GM21423 (cell line): ENCODE measurements at regions not wholly inside any gene's neighbourhood (a gene's known extent, or its start where the extent isn't known, plus 50 kb on each side); places are given as distances from the start of the nearest gene placed in this dataset.

Experiments
- ATAC-seq: cut with Tn5 transposase; IDR thresholded peaks from one replicate; pipeline ENCODE4 v1.9.1; 2021; ENCODE audit warnings: mild to moderate bottlenecking, moderate library complexity; ENCODE audit not compliant: unreplicated experiment

DNA sequence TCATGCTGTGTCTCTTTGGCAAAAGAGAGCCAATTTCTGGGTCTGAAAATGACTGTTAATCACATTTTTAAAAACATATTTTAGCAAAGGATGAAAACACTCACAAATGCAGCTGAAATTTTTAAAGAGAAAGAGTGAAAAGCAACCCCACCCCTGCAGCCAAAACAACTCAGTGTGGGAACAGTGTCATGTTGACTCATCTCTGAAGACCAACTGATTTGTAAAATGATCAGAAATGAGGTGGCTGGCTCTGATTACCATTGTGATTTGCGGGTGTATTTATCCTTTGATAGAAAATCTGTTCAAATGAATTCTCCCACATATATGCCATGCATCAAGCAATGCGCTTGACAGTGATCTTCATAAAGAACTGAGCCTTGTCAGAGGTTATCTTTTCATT is 287.0 kb upstream of the ESRRG start:
- no peak for ATAC-seq

DNA sequence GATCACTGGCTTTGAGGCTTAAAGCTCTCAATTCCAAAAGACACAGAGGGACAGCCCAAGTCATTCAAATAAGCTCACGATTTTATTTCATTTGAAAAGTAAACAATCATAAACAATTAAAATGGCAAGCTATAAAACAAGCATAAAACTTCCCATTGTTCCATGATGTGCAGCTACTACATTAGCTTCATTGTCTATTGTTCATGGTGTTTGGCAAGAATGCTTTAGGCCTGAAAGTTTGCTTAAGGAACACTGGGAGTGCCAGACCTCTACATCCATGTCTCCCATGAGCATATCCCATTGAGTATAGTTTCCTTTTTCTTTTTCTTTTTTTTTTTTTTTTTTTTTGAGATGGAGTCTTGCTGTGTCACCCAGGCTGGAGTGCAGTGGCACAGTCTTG is 286.1 kb upstream of the ESRRG start:
- no peak for ATAC-seq

DNA sequence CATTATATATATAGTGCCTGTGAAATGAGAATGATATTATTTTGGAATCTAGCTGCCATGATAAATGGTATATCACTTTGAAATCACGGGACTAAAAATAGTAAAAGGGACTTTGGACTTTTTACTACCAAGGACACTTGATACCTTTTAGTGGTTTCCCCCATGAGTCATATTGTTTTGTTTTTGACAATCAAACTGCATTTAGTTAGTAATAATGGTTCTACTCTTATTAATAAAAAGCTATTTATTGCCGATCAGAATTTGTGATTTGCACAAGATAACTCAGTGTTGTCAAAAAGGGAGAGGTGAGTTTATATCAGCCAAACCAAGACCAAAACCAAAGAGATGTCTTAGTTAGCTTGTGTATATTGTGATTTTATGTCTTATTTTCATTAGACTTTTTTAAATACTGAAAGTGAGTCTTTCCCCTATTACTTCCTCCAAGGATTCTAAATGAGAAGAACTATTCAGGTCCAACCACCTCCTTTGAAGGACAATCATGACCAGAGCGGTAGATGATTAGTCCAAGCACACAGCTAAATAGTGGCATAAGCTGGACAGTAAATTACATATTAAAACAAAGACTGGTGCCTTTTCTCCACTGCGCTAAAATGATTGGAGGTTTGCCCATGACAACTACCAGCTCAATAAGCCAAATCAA is 281.7 kb upstream of the ESRRG start:
- ATAC-seq: no peak

DNA sequence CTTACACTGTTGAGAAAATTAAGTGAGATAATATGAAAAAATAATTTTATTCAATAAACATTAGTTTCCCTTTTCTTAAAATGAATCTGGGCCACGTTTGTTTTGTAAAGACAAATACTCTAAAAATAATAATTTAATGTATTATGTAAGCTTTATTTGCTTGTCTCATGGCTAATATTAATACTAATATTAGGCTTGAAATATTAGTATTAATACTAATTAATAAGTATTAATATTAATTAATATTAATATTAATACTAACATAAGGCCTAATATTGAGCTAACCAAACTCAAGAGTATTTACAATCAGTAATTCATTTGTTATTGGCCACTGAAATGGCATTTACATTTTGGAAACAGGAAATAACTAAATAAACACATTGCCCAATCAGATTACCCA is 280.1 kb upstream of the ESRRG start:
- ATAC-seq: no peak

DNA sequence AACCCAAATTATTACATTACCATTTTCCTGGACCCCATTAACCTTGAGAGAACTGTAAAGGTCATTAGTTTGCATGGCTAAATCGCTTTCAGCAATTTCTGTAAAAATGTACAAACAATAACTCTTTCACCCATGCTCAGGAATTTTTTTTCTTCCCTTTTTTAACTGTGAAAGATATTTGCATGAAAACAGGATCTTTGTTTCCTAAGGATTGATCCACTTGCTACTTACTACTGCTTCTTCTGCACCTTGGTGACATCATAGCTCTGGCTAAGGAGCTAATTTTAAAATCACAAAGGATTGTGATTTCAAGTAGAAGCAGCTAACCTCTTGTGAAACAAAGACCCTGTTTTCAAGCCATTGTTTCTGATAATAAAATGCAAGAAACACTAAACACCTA is 274.6 kb upstream of the ESRRG start:
- ATAC-seq: no peak

DNA sequence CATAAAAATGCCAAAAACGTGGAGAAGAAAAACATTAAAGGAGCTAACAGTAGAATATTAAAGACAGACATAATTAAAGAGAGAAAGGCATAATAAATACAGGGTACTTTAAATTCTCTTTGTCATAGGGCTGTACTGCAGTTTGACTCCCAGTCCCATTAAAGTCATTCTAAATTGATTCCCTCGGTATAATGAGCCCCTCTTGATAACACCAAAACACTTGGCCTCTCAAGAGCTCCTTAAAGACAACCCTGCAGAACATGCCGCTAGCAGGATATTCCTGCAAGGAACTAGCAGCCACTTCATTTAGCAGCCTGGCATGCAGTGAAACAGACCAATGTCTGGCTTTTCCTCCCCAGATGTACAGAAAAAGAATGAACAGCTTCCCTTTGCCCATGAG is 273.8 kb upstream of the ESRRG start:
- ATAC-seq: no peak

DNA sequence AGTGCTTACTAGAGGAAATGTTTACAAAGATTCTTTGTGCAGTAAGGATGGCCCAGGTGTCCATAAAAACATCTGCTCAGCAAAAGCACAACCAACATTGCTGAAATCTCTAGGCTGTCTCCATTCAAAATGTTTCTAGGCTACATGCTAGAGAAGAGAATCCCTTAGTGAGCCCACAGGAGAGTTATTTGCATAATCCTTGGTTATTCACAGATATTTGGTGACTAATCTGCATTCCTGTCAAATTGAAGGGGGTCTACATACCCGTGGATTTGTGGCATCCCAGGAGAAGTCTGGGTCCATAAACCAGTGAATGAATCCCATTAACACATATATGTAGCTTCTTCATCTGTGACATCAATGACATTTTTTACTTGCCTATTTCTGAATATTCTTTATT is 261.3 kb upstream of the ESRRG start:
- ATAC-seq: no peak

DNA sequence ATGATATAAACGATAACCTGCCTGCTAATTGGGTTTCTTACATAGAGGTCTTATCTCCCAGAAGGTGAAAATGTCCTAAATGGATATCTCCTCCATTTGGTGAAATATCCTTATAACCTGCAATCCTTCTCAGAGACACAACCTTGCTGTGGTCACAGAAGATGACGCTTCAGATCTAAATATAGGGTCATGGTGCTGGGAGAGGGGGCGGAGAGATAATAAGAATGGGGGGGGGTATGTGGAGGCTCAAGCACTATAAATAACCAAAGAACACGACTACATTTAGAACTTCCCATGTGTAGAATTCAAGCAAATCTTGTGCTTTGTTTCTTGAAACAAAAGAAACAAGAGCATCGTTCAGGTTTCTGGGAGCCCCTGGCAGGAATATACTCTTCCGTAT is 260.6 kb upstream of the ESRRG start:
- ATAC-seq: no peak

DNA sequence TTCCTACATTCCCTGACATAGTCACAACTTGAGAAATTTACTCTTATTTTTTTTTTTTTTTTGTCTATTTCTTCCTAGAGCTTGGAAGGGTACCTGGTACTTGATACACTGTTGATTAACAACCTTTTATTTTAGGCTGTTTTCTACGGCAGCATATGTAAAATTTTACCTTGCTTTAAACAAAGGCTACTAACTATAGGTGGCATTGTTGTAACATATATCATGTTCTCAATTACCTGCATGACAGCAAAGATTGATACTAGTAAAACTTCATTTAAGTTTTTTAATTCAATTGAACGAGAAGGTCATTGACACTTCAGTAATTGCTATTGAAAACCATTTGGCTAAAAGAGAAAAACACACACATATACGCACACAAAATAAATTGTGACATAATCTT is 238.3 kb upstream of the ESRRG start:
- no peak for ATAC-seq

DNA sequence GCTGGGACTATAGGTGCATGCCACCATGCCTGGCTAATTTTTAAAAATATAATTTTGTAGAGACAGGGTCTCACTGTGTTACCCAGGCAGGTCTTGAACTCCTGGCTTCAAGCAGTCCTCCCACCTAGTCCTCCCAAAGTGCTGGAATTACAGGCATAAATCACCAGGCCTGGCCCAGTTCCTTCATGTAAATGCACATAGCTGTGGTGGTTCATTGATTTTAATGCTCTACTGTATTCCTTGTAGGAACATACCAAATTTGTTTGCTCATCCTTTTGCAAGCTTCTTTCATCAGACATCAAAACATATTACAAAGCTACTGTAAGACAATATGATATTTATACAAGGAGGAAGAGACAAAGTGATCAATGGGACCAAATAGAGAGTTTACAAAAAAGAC is 237.5 kb upstream of the ESRRG start:
- no peak for ATAC-seq

DNA sequence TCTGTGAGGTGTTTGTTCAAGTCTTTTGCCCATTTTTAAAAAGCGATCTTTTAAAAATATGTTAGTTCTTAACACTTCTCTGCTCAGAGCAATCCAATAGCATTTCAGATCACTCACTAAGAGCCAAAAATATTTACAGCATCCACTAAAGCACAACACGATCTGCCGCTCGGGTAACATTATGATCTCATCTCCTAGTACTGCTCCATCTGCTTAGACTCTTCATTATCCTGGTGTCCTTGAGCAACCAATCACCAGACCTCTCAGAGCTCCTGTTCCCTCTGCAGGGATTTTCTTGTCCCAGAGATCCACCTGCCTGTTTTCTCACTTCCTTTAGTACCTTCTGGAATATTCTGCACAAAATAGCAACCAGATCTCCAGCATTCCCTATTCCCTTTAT is 235.3 kb upstream of the ESRRG start:
- no peak for ATAC-seq

DNA sequence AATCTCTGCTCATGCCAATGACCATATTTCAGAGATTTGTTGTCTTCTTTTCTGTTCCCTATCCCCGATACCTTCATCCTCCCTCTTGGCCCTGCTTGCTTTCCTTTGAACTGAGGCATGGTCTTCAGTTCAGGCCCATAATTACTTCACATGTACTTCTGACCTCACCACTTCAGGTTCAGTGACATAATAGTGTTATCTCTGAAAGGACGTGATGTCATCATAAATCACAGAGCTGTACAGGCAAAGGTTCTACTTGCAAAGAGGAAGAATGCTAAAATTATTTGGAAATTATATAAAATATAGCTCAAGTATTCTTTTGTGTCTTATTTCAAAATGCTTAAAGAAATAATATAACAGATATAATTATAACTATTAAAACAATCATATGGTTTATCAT is 230.3 kb upstream of the ESRRG start:
- no peak for ATAC-seq

DNA sequence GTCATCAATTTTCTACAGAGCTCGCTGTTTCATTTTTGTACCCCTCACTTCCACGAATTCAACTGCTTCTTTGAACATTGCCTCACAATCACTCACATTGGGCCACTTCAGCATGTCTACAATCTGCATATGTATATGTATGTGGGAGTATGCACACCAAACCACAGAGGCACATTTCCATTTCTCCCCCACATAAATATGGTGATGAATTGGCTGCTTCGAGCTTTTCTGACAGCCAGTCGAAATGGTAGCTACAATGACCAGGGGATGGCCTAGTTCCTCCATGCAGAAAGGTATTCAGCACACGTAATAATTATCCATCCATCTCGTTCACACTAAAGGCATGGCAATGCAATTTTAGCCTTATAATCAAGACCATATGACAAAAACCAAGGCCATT is 229.6 kb upstream of the ESRRG start:
- ATAC-seq: no peak

DNA sequence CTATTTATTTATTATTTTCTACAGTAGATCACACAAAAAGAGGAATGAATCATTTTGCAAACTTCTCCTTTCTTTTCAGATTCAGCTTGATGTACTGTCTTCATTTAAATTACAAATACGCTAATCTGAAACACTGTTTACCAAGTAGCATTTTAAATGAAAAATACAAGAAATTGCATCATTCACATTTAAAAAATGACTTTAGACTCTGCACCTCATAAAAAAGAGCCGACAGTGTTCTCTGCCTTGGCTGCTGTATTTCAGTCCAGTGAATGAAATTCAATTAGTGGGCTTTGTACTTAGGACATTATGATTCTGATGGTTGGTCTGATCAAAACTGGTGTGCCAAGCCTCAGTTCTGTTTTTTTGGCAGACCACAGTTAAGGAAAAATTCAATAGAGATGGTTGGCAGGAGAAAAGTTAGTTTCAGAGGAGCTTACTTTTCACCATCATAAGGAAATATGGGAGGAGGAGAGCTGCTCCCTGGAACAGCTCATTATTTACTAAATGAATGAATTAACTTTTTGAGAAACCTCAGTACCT is 222.4 kb upstream of the ESRRG start:
- no peak for ATAC-seq

DNA sequence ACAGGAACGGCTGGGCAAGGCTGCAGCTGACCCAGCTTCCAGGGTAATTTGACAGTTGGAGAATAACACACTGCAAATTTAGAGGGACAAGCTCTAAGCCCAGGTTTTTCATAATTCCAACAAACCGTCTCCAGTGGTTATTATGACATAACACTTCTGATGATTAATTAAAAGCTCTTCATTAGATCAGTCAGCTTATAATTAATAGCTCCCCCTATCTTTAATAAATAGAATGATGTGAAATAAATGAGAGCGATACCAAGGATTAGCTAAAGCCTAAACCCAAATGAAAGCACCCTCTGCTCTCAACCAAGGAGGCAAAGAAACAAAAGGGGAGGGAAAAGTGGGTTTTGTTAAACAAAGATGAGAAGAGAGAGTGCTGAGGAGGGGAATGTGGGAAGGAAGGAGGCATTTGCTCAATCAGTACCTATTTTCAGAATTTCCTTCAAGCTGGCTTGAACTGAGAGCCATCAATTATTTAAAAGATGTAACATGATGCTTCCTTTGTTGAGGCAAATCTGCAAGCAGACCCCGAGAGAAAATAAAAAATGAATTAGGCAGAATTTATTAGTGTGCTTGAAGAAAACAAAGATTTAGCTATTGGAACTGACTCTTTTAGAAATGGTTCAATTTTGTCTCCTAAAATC is 221.8 kb upstream of the ESRRG start:
- ATAC-seq: no peak

DNA sequence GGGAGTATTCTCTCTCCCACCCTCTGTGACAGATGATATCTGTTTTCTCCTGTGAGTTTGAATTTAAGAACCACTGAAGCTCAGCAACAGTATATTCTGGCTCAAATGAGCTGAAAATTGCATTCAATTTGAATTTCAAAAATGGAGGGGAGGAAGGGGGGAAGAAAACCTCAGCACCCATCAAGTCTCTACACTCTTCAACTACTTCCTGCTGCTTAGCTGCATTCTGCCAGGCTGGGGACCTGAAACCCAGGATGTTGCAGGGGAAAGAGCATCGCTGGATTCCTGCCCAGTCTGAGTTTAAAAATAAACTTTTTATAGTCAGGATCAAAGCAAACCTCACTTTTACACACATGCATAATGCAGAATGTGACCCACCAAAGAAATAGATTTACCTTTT is 214.3 kb upstream of the ESRRG start:
- no peak for ATAC-seq

DNA sequence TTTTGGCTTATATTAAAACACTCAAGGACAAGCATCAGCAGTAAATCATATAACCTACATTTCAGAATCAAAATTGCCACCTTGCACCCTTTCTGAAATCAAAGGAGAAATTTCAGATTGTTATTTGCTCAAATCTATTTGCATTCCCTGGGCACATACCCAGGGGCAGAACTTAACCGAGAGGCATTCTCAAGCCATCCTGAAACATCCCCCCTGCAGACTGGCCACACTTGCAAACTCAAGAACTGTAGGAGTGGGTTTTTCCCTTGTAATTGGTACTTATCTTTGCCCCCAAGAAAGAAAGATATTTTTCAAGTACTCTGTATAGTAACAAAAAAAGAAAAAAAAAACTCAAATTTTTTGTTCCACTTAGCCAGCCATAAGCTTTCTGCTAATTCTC is 213.6 kb upstream of the ESRRG start:
- ATAC-seq: no peak

DNA sequence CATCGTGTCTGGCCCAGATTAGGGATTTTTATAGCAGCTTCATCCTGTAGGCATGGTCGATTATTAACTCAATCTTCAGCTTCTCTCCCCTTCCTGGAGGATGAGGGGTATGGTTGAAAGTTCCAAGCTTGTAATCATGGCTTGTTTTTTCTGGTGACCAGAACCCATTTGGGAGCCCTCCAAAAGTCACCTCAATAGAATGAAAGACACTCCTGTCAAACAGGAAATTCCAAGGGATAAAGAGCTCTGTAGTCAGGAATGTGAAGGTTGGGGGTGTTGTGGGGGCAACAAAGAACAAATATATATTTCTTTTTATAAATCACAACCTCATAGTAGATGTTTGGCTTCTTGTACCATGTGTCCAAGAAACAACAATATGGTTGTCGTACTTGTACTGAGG is 212.7 kb upstream of the ESRRG start:
- no peak for ATAC-seq

DNA sequence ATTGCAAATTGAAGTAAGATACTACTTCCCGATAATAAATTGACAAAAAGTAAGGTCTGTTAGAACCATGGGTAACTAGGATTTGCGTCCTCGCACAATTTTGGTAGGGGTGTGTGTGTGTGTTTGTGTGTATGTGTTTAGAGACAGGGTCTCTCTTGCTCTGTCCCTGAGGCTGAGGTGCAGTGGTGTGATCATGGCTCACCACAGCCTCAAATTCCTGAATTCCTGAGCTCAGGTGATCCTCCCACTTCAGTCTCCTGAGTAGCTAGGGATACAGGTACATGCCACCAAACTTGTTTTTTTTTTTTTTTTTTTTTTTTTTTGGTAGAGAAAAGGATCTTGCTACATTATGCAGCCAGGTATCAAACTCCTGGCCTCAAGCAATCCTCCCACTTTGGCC is 209.2 kb upstream of the ESRRG start:
- ATAC-seq: no peak

DNA sequence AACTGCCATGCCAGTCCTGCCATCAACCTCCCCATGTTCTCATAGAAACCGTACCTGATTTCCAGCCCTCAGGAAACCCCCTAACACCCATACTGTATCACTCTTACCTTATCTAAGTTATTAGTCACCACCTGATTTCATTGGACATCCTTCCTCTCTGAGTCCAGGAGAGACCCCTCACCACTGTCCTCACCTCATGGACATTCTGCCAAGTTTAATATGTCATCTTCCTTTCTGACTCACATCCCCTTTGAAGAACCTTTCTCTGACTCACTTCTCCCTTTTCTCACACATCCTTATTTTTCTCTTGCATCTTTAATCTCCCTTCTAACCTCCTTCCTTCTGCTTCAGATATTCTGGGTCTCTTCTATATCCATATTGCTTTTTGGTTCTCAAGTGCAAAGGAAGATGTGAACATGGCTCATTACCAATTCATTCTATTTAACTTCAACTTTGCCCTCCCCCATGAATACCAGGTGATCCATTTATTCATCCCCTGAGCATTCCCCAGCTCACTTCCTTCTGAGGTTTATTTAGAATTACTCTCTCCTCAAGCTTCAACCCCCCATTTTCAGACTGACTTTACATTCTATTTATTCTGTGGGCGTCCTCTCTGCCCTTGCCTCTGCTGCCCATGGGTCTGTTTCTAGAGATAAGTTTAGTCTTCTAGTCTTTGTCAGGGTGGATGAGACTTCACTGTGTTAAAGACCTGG is 206.8 kb upstream of the ESRRG start:
- ATAC-seq: no peak

DNA sequence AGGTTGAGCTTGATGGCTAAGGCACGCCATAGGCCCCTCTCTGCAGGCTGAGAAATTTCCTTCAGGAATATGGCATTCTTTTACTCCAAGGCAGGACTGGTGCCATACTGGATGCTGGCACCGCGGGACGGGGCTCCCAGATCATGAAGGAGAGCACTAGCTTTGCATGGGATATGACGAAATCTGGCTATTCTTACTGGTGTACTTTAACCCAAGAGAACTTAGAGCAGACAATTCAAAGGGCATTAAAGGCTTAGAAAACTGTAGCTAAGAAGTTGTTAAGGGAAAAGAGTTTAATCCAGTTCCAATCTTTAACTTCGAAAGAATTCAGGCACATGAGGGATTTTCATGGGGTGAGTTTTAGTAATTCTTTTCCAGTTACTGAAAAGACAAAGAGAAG is 204.4 kb upstream of the ESRRG start:
- no peak for ATAC-seq
